Hepatocyte (in vitro differentiated cells): ENCODE measurements at regions not wholly inside any gene's neighbourhood (a gene's known extent, or its start where the extent isn't known, plus 50 kb on each side); places are given as distances from the start of the nearest gene placed in this dataset.

Experiments used
- CTCF ChIP-seq: fragments of 200-600 bp; sonication (generic); IDR thresholded peaks from 2 replicates; pipeline ENCODE4 v1.5.1; 2016; ENCODE audit warnings: antibody characterized with exemption, mild to moderate bottlenecking; ENCODE audit not compliant: poor library complexity
- EZH2phosphoT487 ChIP-seq: fragments of 200-600 bp; sonication (generic); IDR thresholded peaks from one replicate; pipeline ENCODE4 v1.6.1; 2018; ENCODE audit warnings: antibody characterized with exemption, mild to moderate bottlenecking, low read depth, moderate library complexity; ENCODE audit not compliant: unreplicated experiment, severe bottlenecking

DNA sequence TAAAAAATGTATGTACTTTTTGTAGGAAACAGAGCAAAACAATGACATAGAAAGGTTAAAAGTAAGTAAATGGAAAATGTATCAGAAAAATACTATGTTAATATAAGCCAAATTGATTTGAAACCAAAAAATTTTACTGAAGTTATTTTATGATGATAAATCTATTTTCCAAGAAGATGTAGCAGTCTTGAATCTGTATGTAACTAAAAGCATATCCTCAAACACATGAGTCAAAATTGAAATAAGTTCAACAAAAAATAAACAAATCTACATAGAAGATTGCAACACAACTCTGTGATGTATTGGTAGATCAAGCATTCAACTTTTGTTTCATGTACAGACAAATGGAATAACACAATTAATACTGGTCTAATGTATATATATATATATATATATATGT is 450.0 kb downstream of the SPRY1 start:
- TF ChIP-seq CTCF (no peak), EZH2phosphoT487 (no peak)
